Vagina (tissue), 2 donors: ENCODE measurements at regions not wholly inside any gene's neighbourhood (a gene's known extent, or its start where the extent isn't known, plus 50 kb on each side); places are given as distances from the start of the nearest gene placed in this dataset.

ENCODE experiments used
- CTCF ChIP-seq, 3 experiments: fragments of 450-650 bp in 2 of 3; fragments of 200-600 bp in 1 of 3; sonication (generic) in 1 of 3; IDR thresholded peaks; one replicate each; pipeline ENCODE4 v1.5.1; 2017 to 2019; ENCODE audit warnings: antibody characterized with exemption in 3 of 3, mild to moderate bottlenecking in 2 of 3, moderate library complexity in 2 of 3
- POLR2AphosphoS5 ChIP-seq, 2 donors: sonication (generic); formaldehyde crosslinking; IDR thresholded peaks; one replicate each; pipeline ENCODE4 v1.9.0; 2017; ENCODE audit warnings: antibody characterized with exemption in 2 of 2, mild to moderate bottlenecking in 2 of 2, low read depth in 1 of 2; ENCODE audit not compliant: insufficient read depth in 1 of 2

- TF ChIP-seq CTCF (IDR thresholded peaks at IDR 0.05) (no peak), POLR2AphosphoS5 (IDR thresholded peaks at IDR 0.05; ENCODE audit: insufficient read depth in 1 of 2, low read depth in 1 of 2) (no peak)
Measured at GRCh38 chr5:107792940-107793339, 122.2 kb upstream of the EFNA5 start.
